GM18517 (cell line): ENCODE measurements at regions not wholly inside any gene's neighbourhood (a gene's known extent, or its start where the extent isn't known, plus 50 kb on each side); places are given as distances from the start of the nearest gene placed in this dataset.
"Not testable (repeated sequence)": the region's sequence is repeated elsewhere in the genome, so short reads cannot be mapped to it uniquely, and the experiment has no call there.

ENCODE experiments used
- ATAC-seq: cut with Tn5 transposase; IDR thresholded peaks from one replicate; pipeline ENCODE4 v1.9.1; 2021; ENCODE audit warnings: mild to moderate bottlenecking, moderate library complexity; ENCODE audit not compliant: unreplicated experiment

DNA sequence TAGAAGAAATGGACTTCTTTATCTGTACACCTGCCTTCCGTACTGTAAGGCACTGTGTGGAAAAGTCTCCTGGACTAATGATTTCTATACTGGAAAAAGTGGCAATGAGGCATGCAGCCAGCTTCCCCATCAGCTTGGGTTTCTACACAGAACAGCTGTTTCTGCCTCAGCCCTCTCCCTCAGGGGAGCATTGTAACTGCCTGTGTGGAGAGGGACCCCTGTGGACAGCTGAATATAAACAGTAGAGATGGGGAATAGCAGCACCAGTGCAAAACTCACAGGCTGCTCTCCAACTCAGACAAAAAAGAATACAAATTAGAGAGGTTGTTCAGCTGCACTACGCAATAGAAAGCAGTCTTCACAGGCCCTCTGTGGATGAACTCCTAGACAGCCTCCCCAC lies 451.3 kb upstream of the MBL2 start:
- no peak for ATAC-seq

GRCh38 chr10:53222806-53223205 lies 450.2 kb upstream of the MBL2 start:
- no peak for ATAC-seq

DNA sequence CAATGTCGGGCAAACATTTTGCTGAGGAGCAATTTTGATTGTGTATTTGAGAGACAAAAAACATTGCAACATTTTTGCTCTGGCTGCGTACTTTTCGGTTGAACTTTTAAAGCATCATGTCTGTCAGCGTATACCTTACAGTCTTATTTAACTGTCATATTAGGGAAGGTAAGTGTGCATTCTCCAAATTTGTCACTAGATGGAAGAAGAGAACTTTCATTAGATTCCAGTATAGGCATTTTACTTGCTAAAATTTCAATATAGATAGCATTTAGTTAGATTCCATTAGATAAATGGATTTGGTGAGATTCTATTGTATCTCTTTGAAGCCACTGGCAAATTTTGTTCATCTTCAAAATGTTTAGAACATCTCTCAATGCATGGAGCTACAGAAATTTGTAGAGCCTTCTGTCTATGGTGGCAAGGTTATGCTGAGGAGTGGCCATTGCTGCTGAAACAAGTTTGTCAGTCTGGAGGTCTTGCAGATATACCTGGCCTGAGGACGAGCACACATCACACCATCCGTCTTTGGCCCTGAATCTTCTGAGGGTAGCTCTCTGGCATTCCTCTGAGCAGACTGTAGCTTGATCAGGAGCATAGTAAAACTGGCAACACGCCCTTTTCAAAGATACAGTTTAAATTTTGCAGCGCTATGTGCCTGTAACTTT lies 437.5 kb upstream of the MBL2 start:
- no peak for ATAC-seq

GRCh38 chr10:53183733-53184132 lies 411.1 kb upstream of the MBL2 start:
- ATAC-seq: no peak

GRCh38 chr10:53177468-53177867 lies 404.9 kb upstream of the MBL2 start:
- no peak for ATAC-seq

DNA sequence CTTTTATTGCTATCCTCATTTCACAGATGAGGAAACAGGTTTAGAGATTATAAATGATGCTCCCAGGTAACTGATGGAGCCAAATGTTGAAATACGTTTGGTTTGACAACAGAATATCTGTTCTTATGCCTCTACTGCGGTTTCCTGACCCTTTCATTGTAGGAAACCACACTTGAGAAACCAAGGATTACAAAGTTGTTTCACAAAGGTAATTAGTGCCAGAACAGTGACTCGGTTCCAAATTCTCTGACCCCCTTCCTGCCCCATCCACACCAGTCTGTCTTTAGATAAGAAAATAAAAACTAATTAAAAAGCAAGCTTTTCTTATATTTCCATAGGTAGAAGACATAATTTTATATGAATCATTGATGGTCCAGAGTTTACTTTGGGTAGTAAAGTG lies 393.7 kb upstream of the MBL2 start:
- no peak for ATAC-seq

DNA sequence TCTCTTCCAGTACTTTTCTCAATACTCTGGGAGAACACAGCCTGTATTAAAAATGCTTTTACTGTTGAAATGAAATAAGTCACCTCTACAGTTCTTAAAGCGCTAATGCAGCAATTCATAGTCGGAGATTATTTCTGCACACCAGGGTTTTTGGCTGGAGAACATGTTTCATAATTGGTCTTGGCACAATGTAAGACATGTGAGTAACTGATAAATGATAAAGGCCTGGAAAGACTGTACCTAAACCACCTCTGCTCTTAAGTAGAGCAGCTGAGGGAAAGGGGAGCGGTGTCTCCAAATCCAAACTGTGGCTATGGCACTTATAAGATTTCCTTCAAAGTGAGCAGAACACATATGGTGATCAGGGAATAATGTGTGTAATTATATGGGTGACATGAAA lies 390.3 kb upstream of the MBL2 start:
- no peak for ATAC-seq

DNA sequence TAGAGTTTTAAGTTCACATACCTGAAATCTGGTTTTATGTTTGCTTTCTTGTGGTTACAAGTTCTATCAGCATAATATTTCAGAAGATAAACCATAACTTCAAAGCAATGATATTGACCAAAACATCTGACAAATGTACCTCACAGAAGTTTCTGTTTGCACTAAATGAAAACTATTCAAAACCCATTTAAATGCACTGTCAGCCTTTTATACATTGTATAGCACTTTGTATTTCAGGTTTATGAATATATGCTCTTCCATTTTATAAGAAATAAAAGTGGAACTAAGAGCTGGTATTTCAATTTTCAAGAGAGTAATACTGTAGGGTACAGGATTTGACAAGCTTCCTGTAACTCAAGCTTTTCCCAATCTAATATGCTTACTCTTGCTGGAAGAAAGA lies 388.6 kb upstream of the MBL2 start:
- ATAC-seq: no peak

DNA sequence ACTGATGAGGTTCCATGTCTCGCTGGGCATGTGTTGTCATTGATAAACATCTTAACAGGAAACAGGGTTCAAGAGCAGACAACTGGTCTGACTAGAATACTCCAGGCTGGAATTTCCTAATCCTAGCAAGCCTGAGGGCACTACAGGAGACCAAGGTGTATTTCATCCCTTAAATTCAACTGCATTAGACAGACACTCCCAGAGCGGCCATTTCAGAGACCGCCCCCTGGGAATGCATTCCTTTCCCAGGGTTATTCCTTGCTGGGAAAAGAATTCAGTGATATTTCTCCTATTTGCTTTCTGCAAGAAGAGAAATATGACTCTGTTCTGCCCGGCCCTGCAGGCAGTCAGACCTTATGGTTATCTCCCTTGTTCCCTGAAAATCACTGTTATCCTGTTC lies 383.1 kb upstream of the MBL2 start:
- not testable (repeated sequence) for ATAC-seq

DNA sequence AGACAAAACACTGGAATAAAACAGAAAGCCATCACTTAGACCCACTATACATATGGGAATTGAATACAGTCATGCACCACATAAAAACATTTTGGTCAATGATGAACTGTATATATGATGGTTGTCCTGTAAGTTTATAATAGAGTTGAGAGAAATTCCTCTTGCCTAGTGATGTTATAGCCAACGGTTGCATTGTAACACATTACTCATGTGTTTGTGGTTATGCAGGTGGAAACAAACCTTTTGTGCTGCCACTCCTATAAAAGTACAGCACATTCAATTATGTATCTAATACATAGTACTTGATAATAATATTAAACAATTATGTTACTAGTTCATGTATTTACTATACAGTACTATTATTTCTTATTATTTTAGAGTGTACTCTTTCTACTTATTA lies 381.2 kb upstream of the MBL2 start:
- ATAC-seq: no peak

DNA sequence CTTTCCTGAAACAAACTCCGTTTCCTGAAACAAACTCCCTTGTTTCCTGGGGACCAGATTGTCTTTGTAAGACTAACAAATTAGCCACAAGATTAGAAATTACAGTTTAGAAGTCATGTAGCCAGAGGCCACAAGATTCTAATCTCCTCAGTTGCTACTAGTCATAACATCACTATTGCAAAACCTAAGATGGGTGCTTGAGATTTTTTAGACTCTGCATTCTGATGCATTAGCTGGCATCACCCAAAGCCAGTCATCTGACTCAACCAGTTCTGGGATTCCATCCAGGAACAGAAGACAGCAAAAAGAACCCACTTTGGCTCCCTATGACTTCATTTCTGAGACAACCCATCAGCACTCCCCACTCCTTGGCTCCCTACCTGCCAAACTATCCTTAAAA lies 367.9 kb upstream of the MBL2 start:
- ATAC-seq: no peak

DNA sequence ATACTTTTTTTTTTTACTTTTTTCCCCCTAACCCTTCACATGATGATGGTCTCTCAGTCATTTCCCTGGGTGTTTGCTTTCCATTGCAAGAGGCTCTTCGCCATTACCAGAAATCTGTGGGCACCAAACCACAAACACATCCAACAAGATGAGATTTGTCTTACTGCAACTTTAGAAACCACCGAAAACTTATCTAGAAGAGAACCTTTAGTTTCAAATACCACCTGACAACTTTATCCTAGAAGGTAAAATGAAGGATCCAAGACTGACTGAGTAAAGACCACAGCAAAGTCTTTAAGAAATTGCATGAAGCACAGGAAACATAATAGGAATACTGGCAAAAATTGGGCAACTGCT lies 363.3 kb upstream of the MBL2 start:
- no peak for ATAC-seq

DNA sequence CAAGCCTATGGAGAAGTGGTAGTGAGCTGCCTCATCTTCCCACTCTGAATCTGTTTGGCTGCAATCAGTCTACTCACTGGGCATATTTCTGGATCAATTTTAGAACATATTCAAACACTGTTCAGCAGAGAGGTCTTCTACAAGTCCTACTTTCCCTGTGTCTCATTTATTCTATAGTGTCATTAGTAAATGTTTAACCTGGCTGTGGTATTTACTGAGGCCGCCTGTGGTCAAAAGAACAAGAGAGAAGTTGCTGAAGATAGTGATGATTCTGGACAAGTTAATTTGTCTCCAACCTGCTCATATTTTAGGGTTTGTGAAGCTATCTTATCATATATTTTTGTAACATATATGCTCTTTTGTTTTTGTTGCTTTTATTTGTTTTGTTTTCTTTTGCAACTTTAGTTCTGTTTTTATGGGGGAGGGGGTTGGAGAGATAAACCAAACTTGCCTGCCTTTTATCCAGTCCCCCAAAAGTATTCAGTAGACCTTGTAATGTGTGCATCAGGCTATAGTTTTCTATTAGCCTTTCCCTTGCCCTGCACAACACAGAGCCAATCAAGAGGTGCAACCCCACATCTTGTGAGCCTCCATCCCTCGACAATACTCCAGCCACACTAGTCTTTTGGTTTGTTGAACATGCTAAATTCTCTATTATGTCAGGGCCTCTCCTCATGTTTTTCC lies 362.8 kb upstream of the MBL2 start:
- peak; percentile 84 for ATAC-seq

- ATAC-seq: no peak
Observed at GRCh38 chr10:53134050-53134449, 361.5 kb upstream of the MBL2 start.

DNA sequence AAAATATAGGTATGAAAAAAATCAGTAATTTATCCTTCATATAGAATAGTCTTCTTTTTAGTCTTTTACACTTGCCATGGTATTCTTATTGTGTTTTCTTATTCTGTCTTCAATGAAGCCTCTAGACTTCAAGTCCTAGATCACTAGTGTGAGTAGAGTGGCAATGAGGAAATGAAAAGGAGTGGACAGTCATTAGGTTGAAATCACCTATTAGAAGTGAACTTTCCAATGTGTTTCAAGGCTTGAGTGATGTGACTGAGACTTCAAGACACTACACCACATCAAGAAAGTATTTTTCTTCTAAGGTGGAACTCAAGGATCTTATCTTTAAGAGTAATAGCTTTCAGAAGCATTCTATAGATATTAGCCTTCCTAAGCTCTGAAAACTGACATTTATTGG lies 357.8 kb upstream of the MBL2 start:
- no peak for ATAC-seq

DNA sequence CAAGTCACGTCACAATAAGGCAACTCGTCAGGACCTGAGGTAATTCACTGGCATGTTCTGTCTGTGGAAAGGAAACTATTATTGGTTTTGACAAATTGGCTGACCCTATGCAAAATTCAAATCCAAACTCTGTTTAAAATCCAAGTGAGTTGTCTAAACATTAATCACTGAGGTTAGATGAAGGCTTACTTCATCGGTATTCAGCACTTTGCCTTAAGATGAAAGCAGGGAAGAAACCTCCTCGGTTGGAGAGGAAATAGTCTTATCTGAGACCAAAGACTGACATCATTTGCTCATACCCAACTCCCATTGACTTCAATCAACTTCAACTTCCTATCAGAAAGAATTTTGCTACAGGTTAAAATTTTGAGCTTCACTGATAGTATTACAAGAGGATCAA lies 355.1 kb upstream of the MBL2 start:
- ATAC-seq: no peak

DNA sequence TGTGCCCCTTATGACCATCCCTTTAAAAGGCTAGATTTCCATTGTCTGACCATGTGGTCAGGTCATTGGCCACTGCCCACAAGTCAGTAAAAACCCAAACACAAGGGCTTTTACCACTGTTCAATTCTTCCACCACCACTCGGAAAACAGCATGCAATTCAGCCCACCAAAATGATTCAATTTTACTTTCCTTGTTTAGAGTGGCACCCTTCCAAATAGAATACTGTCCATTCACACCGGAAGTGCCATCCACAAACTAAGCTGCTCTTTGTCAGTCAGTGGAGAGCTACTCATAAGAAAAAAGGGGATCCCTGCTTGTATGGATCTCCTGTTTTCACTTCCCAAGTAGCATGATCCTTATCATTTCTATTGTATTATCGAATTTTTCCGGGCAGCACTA lies 350.7 kb upstream of the MBL2 start:
- ATAC-seq: no peak

GRCh38 chr10:53122281-53122680 lies 349.7 kb upstream of the MBL2 start:
- ATAC-seq: no peak

GRCh38 chr10:53115660-53116059 lies 343.1 kb upstream of the MBL2 start:
- no peak for ATAC-seq

- no peak for ATAC-seq
Observed at GRCh38 chr10:53111529-53111928, 338.9 kb upstream of the MBL2 start.

GRCh38 chr10:53109320-53109719 lies 336.7 kb upstream of the MBL2 start:
- ATAC-seq: no peak

DNA sequence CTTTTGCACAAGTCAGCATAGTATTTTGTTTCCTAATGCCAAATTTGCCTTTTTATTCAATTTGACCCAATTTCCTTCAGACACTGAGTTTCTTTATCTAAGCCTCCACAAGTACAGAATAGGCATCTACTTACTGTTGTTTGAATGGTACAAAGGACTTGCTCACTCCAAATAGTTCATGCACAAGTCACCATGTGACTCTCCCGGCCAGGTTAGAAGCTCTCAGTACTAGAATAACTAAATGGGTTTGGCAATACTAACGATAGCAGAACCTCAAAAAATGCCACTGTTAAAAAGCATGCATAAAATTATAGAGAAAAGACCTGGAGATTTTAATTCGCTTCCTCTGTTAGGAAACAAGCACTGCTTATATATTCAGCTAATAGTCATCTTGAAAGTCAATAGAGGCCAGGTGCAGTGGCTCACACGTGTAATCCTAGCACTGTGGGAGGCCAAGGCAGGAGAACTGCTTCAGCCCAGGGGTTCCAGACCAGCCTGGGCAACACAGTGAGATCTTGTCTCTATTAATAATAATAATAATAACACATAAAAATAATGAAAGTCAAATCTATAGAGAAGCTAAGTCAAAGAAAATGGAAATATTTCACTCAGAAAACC lies 335.8 kb upstream of the MBL2 start:
- no peak for ATAC-seq

DNA sequence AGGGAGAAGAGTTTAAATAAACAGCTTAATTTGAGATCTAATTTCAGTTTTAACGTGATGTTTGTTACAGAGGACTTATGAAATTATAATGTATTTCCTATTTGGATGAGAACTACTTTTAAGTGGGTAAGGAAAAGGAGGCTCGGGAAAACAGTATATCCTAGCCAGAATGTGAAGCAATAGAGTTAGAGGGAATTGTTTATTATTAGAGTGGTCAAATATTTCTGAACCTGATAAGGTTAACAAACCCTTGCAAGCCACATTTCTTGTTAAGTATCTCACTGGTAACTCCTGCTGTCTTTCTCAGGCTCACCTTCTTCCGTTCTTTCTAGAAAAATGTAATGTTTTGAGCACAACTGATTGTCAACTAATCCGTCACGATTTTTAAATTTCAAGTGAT lies 335.1 kb upstream of the MBL2 start:
- ATAC-seq: no peak
